Natural killer cell (primary cell): ENCODE measurements at regions not wholly inside any gene's neighbourhood (a gene's known extent, or its start where the extent isn't known, plus 50 kb on each side); places are given as distances from the start of the nearest gene placed in this dataset.

Experiments used
- ATAC-seq, 3 donors: fragments of 150-1000 bp in 2 of 3; fragments of 200-7000 bp in 1 of 3; cut with Tn5 transposase; 1 replicate in 1 of 3; 2 replicates in 2 of 3; pipeline ENCODE4 v1.10.0; 2021; ENCODE audit warnings: mild to moderate bottlenecking in 2 of 3, moderate library complexity in 2 of 3
- DNase-seq, 2 donors: peaks; one replicate each; pipeline versions ENCODE4 v3.0.0 to v3.0.0-alpha.2; 2013 to 2021; ENCODE audit warnings: mixed read lengths in 1 of 2
- H3K27ac ChIP-seq: one replicate; pipeline ENCODE4 v1.5.1; 2013; ENCODE audit warnings: mild to moderate bottlenecking, low read length
- H3K27me3 ChIP-seq: one replicate; pipeline ENCODE4 v1.6.1; 2013; ENCODE audit warnings: low read length; ENCODE audit not compliant: control insufficient read depth, insufficient read depth
- H3K36me3 ChIP-seq: one replicate; pipeline ENCODE4 v1.6.1; 2013; ENCODE audit warnings: low read length; ENCODE audit not compliant: control insufficient read depth, insufficient read depth
- H3K4me1 ChIP-seq: one replicate; pipeline ENCODE4 v1.6.1; 2013; ENCODE audit warnings: low read length; ENCODE audit not compliant: control insufficient read depth, insufficient read depth
- H3K4me3 ChIP-seq: one replicate; pipeline ENCODE4 v1.5.1; 2013; ENCODE audit warnings: low read length
- H3K9me3 ChIP-seq: one replicate; pipeline ENCODE4 v1.6.1; 2013; ENCODE audit warnings: low read length; ENCODE audit not compliant: control insufficient read depth, insufficient read depth
- H3K27ac Mint-ChIP-seq, 2 donors: one replicate each; pipeline ENCODE4 v1.8.0; 2022; ENCODE audit warnings: mild to moderate bottlenecking in 2 of 2, mixed read lengths in 2 of 2, moderate library complexity in 1 of 2
- H3K27me3 Mint-ChIP-seq, 2 donors: one replicate each; pipeline ENCODE4 v1.8.0; 2022; ENCODE audit warnings: low read depth in 2 of 2, mixed read lengths in 2 of 2
- H3K36me3 Mint-ChIP-seq: one replicate; pipeline ENCODE4 v1.8.0; 2022; ENCODE audit warnings: mixed read lengths
- H3K4me1 Mint-ChIP-seq, 2 donors: one replicate each; pipeline ENCODE4 v1.8.0; 2022; ENCODE audit warnings: mixed read lengths in 2 of 2
- H3K4me3 Mint-ChIP-seq: one replicate; pipeline ENCODE4 v1.8.0; 2022; ENCODE audit warnings: mild to moderate bottlenecking, moderate library complexity, mixed read lengths
- H3K9me3 Mint-ChIP-seq, 2 donors: one replicate each; pipeline ENCODE4 v1.8.0; 2022; ENCODE audit warnings: mixed read lengths in 2 of 2
- CTCF ChIP-seq: fragments of 200-600 bp; IDR thresholded peaks from one replicate; pipeline ENCODE4 v1.8.0; 2022; ENCODE audit warnings: antibody characterized with exemption
- WGBS: methylation state at CpG from one replicate; pipeline ENCODE4 v1.1.7; 2013; ENCODE audit warnings: missing lambda C conversion rate; ENCODE audit not compliant: insufficient coverage; 5-methylcytosine and 5-hydroxymethylcytosine counted together
- intact Hi-C: fragments of 100-400 bp; cut with micrococcal nuclease; formaldehyde crosslinking; loops from one replicate; pipeline ENCODE4 v1.14.2; 2022

- no peak overlapping the region for H3K4me3 ChIP-seq
Observed at GRCh38 chr4:160880180-160880579, 1283.6 kb downstream of the FSTL5 start.

GRCh38 chr4:160887668-160888067 lies 1276.1 kb downstream of the FSTL5 start:
- Histone ChIP-seq H3K36me3 (no peaks in the 10 kb centered on the region), H3K4me1 (no peaks in the 10 kb centered on the region), H3K4me3 (no peak overlapping the region), H3K27me3 (no peaks in the 10 kb centered on the region), H3K27ac (no peak overlapping the region), H3K9me3 (peaks cover 5% of the 10 kb centered on the region)
- H3K27ac Mint-ChIP-seq = no peak overlapping the region
- H3K27me3 Mint-ChIP-seq = no peaks in the 10 kb centered on the region
- intact Hi-C loops = no loop called here
- DNase-seq (no peak), ATAC-seq (no peak)
- H3K4me3 Mint-ChIP-seq = no peak overlapping the region
- H3K4me1 Mint-ChIP-seq = no peaks in the 10 kb centered on the region
- 83% methylated on average over 1 of the region's 1 CpG for WGBS
- H3K9me3 Mint-ChIP-seq = peaks cover 6 to 21% of the 10 kb centered on the region in 2 donors
- H3K36me3 Mint-ChIP-seq = no peaks in the 10 kb centered on the region
- no peak for TF ChIP-seq CTCF

More at GRCh38 chr4:160880180-160880579, 1283.6 kb downstream of the FSTL5 start:
- ATAC-seq (no peak), DNase-seq (no peak)
- Histone ChIP-seq H3K36me3 (no peaks in the 10 kb centered on the region), H3K27ac (no peak overlapping the region), H3K9me3 (peaks cover 3% of the 10 kb centered on the region), H3K27me3 (no peaks in the 10 kb centered on the region), H3K4me1 (no peaks in the 10 kb centered on the region)
- H3K4me3 Mint-ChIP-seq = no peak overlapping the region
- TF ChIP-seq CTCF = no peak
- H3K27ac Mint-ChIP-seq = no peak overlapping the region
- H3K27me3 Mint-ChIP-seq = no peaks in the 10 kb centered on the region
- peaks cover 11 to 16% of the 10 kb centered on the region in 2 donors for H3K9me3 Mint-ChIP-seq
- no peaks in the 10 kb centered on the region for H3K4me1 Mint-ChIP-seq
- WGBS = 74% methylated on average over 5 of the region's 5 CpGs
- H3K36me3 Mint-ChIP-seq = peaks cover 5% of the 10 kb centered on the region
- intact Hi-C loops = no loop called here

GRCh38 chr4:160894128-160894527 lies 1269.7 kb downstream of the FSTL5 start:
- no peak overlapping the region for H3K27ac Mint-ChIP-seq
- intact Hi-C loops = no loop called here
- H3K4me1 Mint-ChIP-seq = no peaks in the 10 kb centered on the region
- no peak for DNase-seq
- H3K36me3 ChIP-seq = no peaks in the 10 kb centered on the region
- no peaks in the 10 kb centered on the region for H3K36me3 Mint-ChIP-seq
- no peaks in the 10 kb centered on the region for H3K4me1 ChIP-seq
- no peaks in the 10 kb centered on the region for H3K27me3 ChIP-seq
- no peak for ATAC-seq
- H3K27me3 Mint-ChIP-seq = no peaks in the 10 kb centered on the region
- 60% methylated on average over 1 of the region's 2 CpGs for WGBS
- no peak overlapping the region for H3K27ac ChIP-seq
- no peak overlapping the region for H3K4me3 Mint-ChIP-seq
- H3K9me3 Mint-ChIP-seq = peaks cover 7 to 21% of the 10 kb centered on the region in 2 donors
- H3K4me3 ChIP-seq = no peak overlapping the region
- no peaks in the 10 kb centered on the region for H3K9me3 ChIP-seq
- no peak for TF ChIP-seq CTCF

DNA sequence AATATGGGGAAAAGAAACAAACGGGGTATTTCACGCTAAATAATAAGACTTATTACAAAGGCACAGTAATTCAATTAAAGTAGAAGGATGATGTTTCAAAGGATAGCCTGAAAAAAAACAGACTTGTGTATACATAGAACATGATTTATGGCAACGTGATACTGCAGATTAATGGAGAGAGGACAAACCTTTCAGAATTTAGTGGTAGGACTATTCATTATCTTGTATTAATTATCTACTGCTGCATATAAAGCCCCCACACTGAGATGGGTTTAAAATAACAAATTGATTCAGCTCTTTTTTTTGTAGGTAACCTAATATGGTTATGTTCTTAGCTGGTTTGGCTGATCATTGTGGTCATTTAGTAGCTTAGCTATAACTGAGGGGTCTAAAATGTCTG lies 1269.0 kb downstream of the FSTL5 start:
- H3K27ac Mint-ChIP-seq = no peak overlapping the region
- ATAC-seq (no peak), DNase-seq (no peak)
- H3K36me3 ChIP-seq = no peaks in the 10 kb centered on the region
- H3K36me3 Mint-ChIP-seq = no peaks in the 10 kb centered on the region
- no peaks in the 10 kb centered on the region for H3K4me1 ChIP-seq
- H3K4me1 Mint-ChIP-seq = no peaks in the 10 kb centered on the region
- H3K9me3 ChIP-seq = no peaks in the 10 kb centered on the region
- intact Hi-C loops = no loop called here
- H3K9me3 Mint-ChIP-seq = peaks cover 8 to 19% of the 10 kb centered on the region in 2 donors
- no peak overlapping the region for H3K4me3 Mint-ChIP-seq
- 80% methylated on average over 1 of the region's 3 CpGs for WGBS
- H3K27ac ChIP-seq = no peak overlapping the region
- H3K4me3 ChIP-seq = no peak overlapping the region
- TF ChIP-seq CTCF = no peak
- H3K27me3 ChIP-seq = no peaks in the 10 kb centered on the region
- no peaks in the 10 kb centered on the region for H3K27me3 Mint-ChIP-seq
